ENCODE measurements at regions not wholly inside any gene's neighbourhood (a gene's known extent, or its start where the extent isn't known, plus 50 kb on each side); places are given as distances from the start of the nearest gene placed in this dataset.

- TF ChIP-seq GMEB1 (CRISPR knock-in tag; IDR thresholded peaks at IDR 0.05; ENCODE audit: borderline replicate concordance) (no peak), ZBTB10 (CRISPR knock-in tag; IDR thresholded peaks at IDR 0.05; ENCODE audit: borderline replicate concordance) (no peak), KDM2A (CRISPR knock-in tag; IDR thresholded peaks at IDR 0.05; ENCODE audit: borderline replicate concordance, low read depth) (no peak), ZNF558 (CRISPR knock-in tag; IDR thresholded peaks at IDR 0.05; ENCODE audit: borderline replicate concordance) (no peak), TAF15 (IDR thresholded peaks at IDR 0.05; ENCODE audit: low read depth, low read length, poor library complexity, severe bottlenecking) (no peak), CBX1 (IDR thresholded peaks at IDR 0.05; ENCODE audit: low read depth) (no peak), ZBTB40 (IDR thresholded peaks at IDR 0.05) (no peak), ZBTB40 (CRISPR knock-in tag; IDR thresholded peaks at IDR 0.05) (no peak)
These were observed 545.3 kb downstream of the TAF11L14 start (continued) for GRCh38 chr5:18179579-18179978.

Data from HepG2 (cell line).